Inflammatory macrophage treated with lipopolysaccharide for 1 hour (primary cell): ENCODE measurements at regions not wholly inside any gene's neighbourhood (a gene's known extent, or its start where the extent isn't known, plus 50 kb on each side); places are given as distances from the start of the nearest gene placed in this dataset.
A peak's percentile ranks its signal among the peaks of the same experiment; 100 is the strongest.
"Not testable (repeated sequence)": the region's sequence is repeated elsewhere in the genome, so short reads cannot be mapped to it uniquely, and the experiment has no call there.

ENCODE experiments used
- DNase-seq, 2 donors: peaks; one replicate each; pipeline ENCODE4 v3.0.0-alpha.2; 2020 to 2022

GRCh38 chr13:80070024-80070703, 270.8 kb downstream of the SPRY2 start:
- DNase-seq, result no peak

- DNase-seq, result no peak
These were observed 271.6 kb downstream of the SPRY2 start for GRCh38 chr13:80069374-80069773.

GRCh38 chr13:80065996-80066395, 274.9 kb downstream of the SPRY2 start:
- no peak for DNase-seq

GRCh38 chr13:80062416-80062815, 278.5 kb downstream of the SPRY2 start:
- DNase-seq, result not testable (repeated sequence)

- no peak for DNase-seq
These were observed 281.1 kb downstream of the SPRY2 start for GRCh38 chr13:80059789-80060188.

- no peak for DNase-seq
These were observed 282.3 kb downstream of the SPRY2 start for GRCh38 chr13:80058626-80059025.

- DNase-seq, result no peak
These were observed 285.1 kb downstream of the SPRY2 start for GRCh38 chr13:80055847-80056246.

- DNase-seq, result no peak
These were observed 286.1 kb downstream of the SPRY2 start for GRCh38 chr13:80054806-80055205.

GRCh38 chr13:80052286-80052685, 288.6 kb downstream of the SPRY2 start:
- DNase-seq, result no peak

- DNase-seq, result no peak
These were observed 290.7 kb downstream of the SPRY2 start for GRCh38 chr13:80050252-80050651.

- DNase-seq, result peak; percentile 98 to 99
These were observed 292.1 kb downstream of the SPRY2 start for GRCh38 chr13:80048802-80049201.

- no peak for DNase-seq
These were observed 292.9 kb downstream of the SPRY2 start for GRCh38 chr13:80048030-80048429.

GRCh38 chr13:80047406-80047805, 293.5 kb downstream of the SPRY2 start:
- no peak for DNase-seq

- DNase-seq, result peak; percentile 47 to 51
These were observed 300.0 kb downstream of the SPRY2 start for GRCh38 chr13:80040981-80041317.

GRCh38 chr13:80040196-80040980, 300.5 kb downstream of the SPRY2 start:
- peak; percentile 48 to 74 for DNase-seq

- DNase-seq, result peak; percentile 18 to 33
These were observed 301.9 kb downstream of the SPRY2 start for GRCh38 chr13:80039000-80039399.

- no peak for DNase-seq
These were observed 302.6 kb downstream of the SPRY2 start for GRCh38 chr13:80038371-80038770.

- DNase-seq, result peak; percentile 61 to 88
These were observed 303.4 kb downstream of the SPRY2 start for GRCh38 chr13:80037505-80037888.

GRCh38 chr13:80036845-80037504, 304.0 kb downstream of the SPRY2 start:
- peak; percentile 85 to 94 for DNase-seq

GRCh38 chr13:80035096-80035495, 305.8 kb downstream of the SPRY2 start:
- DNase-seq, result no peak

- peak in 1 of 2 donors; percentile 27 for DNase-seq
These were observed 307.0 kb downstream of the SPRY2 start for GRCh38 chr13:80033951-80034350.

GRCh38 chr13:80033286-80033685, 307.6 kb downstream of the SPRY2 start:
- no peak for DNase-seq

- DNase-seq, result peak; percentile 53 to 54
These were observed 310.4 kb downstream of the SPRY2 start for GRCh38 chr13:80030491-80030890.

GRCh38 chr13:80029170-80029569, 311.8 kb downstream of the SPRY2 start:
- no peak for DNase-seq
